IMR-90 (cell line): ENCODE measurements at regions not wholly inside any gene's neighbourhood (a gene's known extent, or its start where the extent isn't known, plus 50 kb on each side); places are given as distances from the start of the nearest gene placed in this dataset.

Experiments used
- ATAC-seq: fragments of 200-7000 bp; cut with Tn5 transposase; 2 replicates; pipeline ENCODE4 v1.9.1; 2020; ENCODE audit warnings: low read depth, mild to moderate bottlenecking, moderate library complexity
- BruUV-seq: library from RNA; stranded (reverse); fragments of 400-500 nt; replicated peaks from 2 replicates; lab custom pipeline; 2021; lab: Mats Ljungman, UMichigan
- CTCF ChIA-PET: fragments of 300-600 bp; formaldehyde crosslinking; extraction: SDS; loops from one replicate; lab custom pipeline; 2021; ENCODE audit warnings: antibody characterized with exemption; lab: Yijun Ruan, JAX
- POLR2A ChIA-PET: fragments of 300-600 bp; sonication (Branson Sonifier 250); formaldehyde crosslinking; loops from one replicate; lab custom pipeline; 2022; ENCODE audit warnings: antibody characterized with exemption; ENCODE audit not compliant: unreplicated experiment; lab: Charles Lee
- DNase-seq: peaks from one replicate; pipeline ENCODE4 v3.0.0; 2013
- H2AFZ ChIP-seq: replicated peaks from 2 replicates; pipeline ENCODE3; 2013; ENCODE audit warnings: low read length, mild to moderate bottlenecking; ENCODE audit not compliant: poor library complexity
- H2AK5ac ChIP-seq: 2 replicates; pipeline ENCODE4 v1.6.1; 2013; ENCODE audit warnings: low read depth, low read length, inconsistent platforms
- H2AK9ac ChIP-seq: replicated peaks from 2 replicates; pipeline ENCODE3; 2013; ENCODE audit warnings: mild to moderate bottlenecking, low read depth, low read length, moderate library complexity; ENCODE audit not compliant: poor library complexity
- H2BK120ac ChIP-seq: 2 replicates; pipeline ENCODE4 v1.6.1; 2013; ENCODE audit warnings: low read depth, low read length, inconsistent platforms
- H2BK15ac ChIP-seq: 3 replicates; pipeline ENCODE4 v1.6.1; 2013; ENCODE audit warnings: low read depth, low read length, inconsistent platforms
- H2BK20ac ChIP-seq: 2 replicates; pipeline ENCODE4 v1.6.1; 2013; ENCODE audit warnings: low read depth, mild to moderate bottlenecking, inconsistent platforms, low read length, moderate library complexity
- H2BK5ac ChIP-seq: 2 replicates; pipeline ENCODE4 v1.6.1; 2013; ENCODE audit warnings: mild to moderate bottlenecking, low read depth, low read length, inconsistent platforms; ENCODE audit not compliant: poor library complexity, severe bottlenecking
- H3K14ac ChIP-seq: replicated peaks from 2 replicates; pipeline ENCODE4 v1.6.1; 2013; ENCODE audit warnings: low read depth, low read length, inconsistent platforms
- H3K18ac ChIP-seq: 2 replicates; pipeline ENCODE4 v1.6.1; 2013; ENCODE audit warnings: low read depth, low read length, control low read depth
- H3K23ac ChIP-seq: 2 replicates; pipeline ENCODE4 v1.6.1; 2013; ENCODE audit warnings: low read depth, low read length, inconsistent platforms
- H3K27ac ChIP-seq: 2 replicates; pipeline ENCODE4 v1.5.1; 2013; ENCODE audit warnings: mild to moderate bottlenecking, control low read depth, low read length; ENCODE audit not compliant: insufficient read depth
- H3K27me3 ChIP-seq: 2 replicates; pipeline ENCODE4 v1.6.1; 2013; ENCODE audit warnings: low read length; ENCODE audit not compliant: control insufficient read depth, insufficient read depth
- H3K36me3 ChIP-seq: 2 replicates; pipeline ENCODE4 v1.6.1; 2013; ENCODE audit warnings: low read length, mixed read lengths; ENCODE audit not compliant: control insufficient read depth, insufficient read depth
- H3K4ac ChIP-seq: 2 replicates; pipeline ENCODE4 v1.6.1; 2013; ENCODE audit warnings: low read depth, low read length, inconsistent platforms
- H3K4me1 ChIP-seq: 2 replicates; pipeline ENCODE4 v1.6.1; 2013; ENCODE audit warnings: low read length, mixed read lengths; ENCODE audit not compliant: control insufficient read depth, insufficient read depth
- H3K4me2 ChIP-seq: 2 replicates; pipeline ENCODE4 v1.6.1; 2013; ENCODE audit warnings: low read depth, mild to moderate bottlenecking, control low read depth, low read length, moderate library complexity
- H3K4me3 ChIP-seq: 2 replicates; pipeline ENCODE4 v1.5.1; 2013; ENCODE audit warnings: low read depth, mild to moderate bottlenecking, control low read depth, low read length, moderate library complexity; ENCODE audit not compliant: insufficient read depth
- H3K56ac ChIP-seq: 2 replicates; pipeline ENCODE4 v1.6.1; 2013; ENCODE audit warnings: low read length, inconsistent platforms; ENCODE audit not compliant: insufficient read depth; ENCODE audit errors: extremely low read depth
- H3K79me1 ChIP-seq, 2 experiments: 2 replicates each; pipeline ENCODE4 v1.6.1; 2013; ENCODE audit warnings: low read length in 2 of 2, inconsistent platforms in 1 of 2, low read depth in 1 of 2
- H3K9ac ChIP-seq: 2 replicates; pipeline ENCODE4 v1.6.1; 2013; ENCODE audit warnings: low read depth, low read length, control low read depth
- H3K9me1 ChIP-seq: 2 replicates; pipeline ENCODE4 v1.6.1; 2013; ENCODE audit warnings: low read length, inconsistent platforms; ENCODE audit not compliant: insufficient read depth
- H3K9me3 ChIP-seq: 2 replicates; pipeline ENCODE4 v1.6.1; 2013; ENCODE audit warnings: low read length; ENCODE audit not compliant: control insufficient read depth, insufficient read depth
- H4K20me1 ChIP-seq: 2 replicates; pipeline ENCODE4 v1.6.1; 2013; ENCODE audit warnings: low read length, inconsistent platforms; ENCODE audit not compliant: insufficient read depth
- H4K5ac ChIP-seq: 2 replicates; pipeline ENCODE4 v1.6.1; 2013; ENCODE audit warnings: mild to moderate bottlenecking, low read depth, low read length, control low read depth
- H4K8ac ChIP-seq, 2 experiments: 2 replicates each; pipeline ENCODE4 v1.6.1; 2013; ENCODE audit warnings: low read depth in 2 of 2, low read length in 2 of 2, control low read depth in 1 of 2, inconsistent platforms in 1 of 2
- H4K91ac ChIP-seq: 2 replicates; pipeline ENCODE4 v1.6.1; 2013; ENCODE audit warnings: low read depth, low read length, inconsistent platforms; ENCODE audit not compliant: insufficient read depth
- BHLHE40 ChIP-seq: fragments of 150-350 bp; IDR thresholded peaks from 2 replicates; pipeline ENCODE4 v1.6.1; 2016; ENCODE audit warnings: mild to moderate bottlenecking, low read depth, low read length
- CEBPB ChIP-seq: IDR thresholded peaks from 2 replicates; pipeline ENCODE4 v1.6.1; 2012; ENCODE audit warnings: low read depth, low read length, improper control_type of control experiment
- CHD1 ChIP-seq: IDR thresholded peaks from 2 replicates; pipeline ENCODE4 v1.6.1; 2012; ENCODE audit warnings: low read depth, low read length, improper control_type of control experiment
- CTCF ChIP-seq: conservative IDR thresholded peaks from 2 replicates; pipeline ENCODE4 v1.5.1; 2012; ENCODE audit warnings: mild to moderate bottlenecking, low read depth, low read length, improper control_type of control experiment
- ELK1 ChIP-seq: fragments of 150-350 bp; IDR thresholded peaks from 2 replicates; pipeline ENCODE4 v1.6.1; 2016; ENCODE audit warnings: low read depth, mild to moderate bottlenecking, low read length, moderate library complexity, borderline replicate concordance
- FOS ChIP-seq: fragments of 150-350 bp; IDR thresholded peaks from 2 replicates; pipeline ENCODE4 v1.6.1; 2016; ENCODE audit warnings: low read depth, low read length
- MAFK ChIP-seq: IDR thresholded peaks from 2 replicates; pipeline ENCODE4 v1.6.1; 2012; ENCODE audit warnings: low read depth, low read length, improper control_type of control experiment
- MAZ ChIP-seq: IDR thresholded peaks from 2 replicates; pipeline ENCODE4 v1.6.1; 2012; ENCODE audit warnings: low read depth, mild to moderate bottlenecking, low read length, improper control_type of control experiment, moderate library complexity, borderline replicate concordance
- MXI1 ChIP-seq: IDR thresholded peaks from 2 replicates; pipeline ENCODE4 v1.6.1; 2012; ENCODE audit warnings: low read depth, mild to moderate bottlenecking, low read length, moderate library complexity, borderline replicate concordance
- NFE2L2 ChIP-seq: fragments of 150-350 bp; IDR thresholded peaks from 2 replicates; pipeline ENCODE4 v1.6.1; 2016; ENCODE audit warnings: low read depth, mild to moderate bottlenecking, low read length
- POLR2A ChIP-seq: IDR thresholded peaks from 2 replicates; pipeline ENCODE4 v1.6.1; 2012; ENCODE audit warnings: mild to moderate bottlenecking, low read depth, low read length
- RAD21 ChIP-seq: IDR thresholded peaks from 2 replicates; pipeline ENCODE4 v1.6.1; 2012; ENCODE audit warnings: low read length, improper control_type of control experiment
- RCOR1 ChIP-seq: IDR thresholded peaks from 2 replicates; pipeline ENCODE4 v1.6.1; 2012; ENCODE audit warnings: mild to moderate bottlenecking, low read length, improper control_type of control experiment; ENCODE audit not compliant: insufficient replicate concordance
- RFX5 ChIP-seq: IDR thresholded peaks from 2 replicates; pipeline ENCODE4 v1.8.0; 2012; ENCODE audit warnings: low read depth, mild to moderate bottlenecking, low read length, moderate library complexity
- SMC3 ChIP-seq: fragments of 150-350 bp; IDR thresholded peaks from 2 replicates; pipeline ENCODE4 v1.6.1; 2016; ENCODE audit warnings: low read depth, mild to moderate bottlenecking, antibody characterized with exemption, low read length, moderate library complexity
- USF2 ChIP-seq: fragments of 150-350 bp; IDR thresholded peaks from 2 replicates; pipeline ENCODE4 v1.6.1; 2017; ENCODE audit warnings: mild to moderate bottlenecking, antibody characterized with exemption, low read length, low read depth
- WGBS, 2 experiments: methylation state at CpG; one replicate each; pipeline versions ENCODE4 v1.1.5 to v1.1.7; 2013; ENCODE audit warnings: missing lambda C conversion rate in 2 of 2; ENCODE audit not compliant: insufficient read length in 1 of 2; ENCODE audit errors: extremely low coverage in 2 of 2; 5-methylcytosine and 5-hydroxymethylcytosine counted together
- dilution Hi-C: fragments of 300-500 bp; cut with HindIII; formaldehyde crosslinking; loops from one replicate; pipeline ENCODE4 v1.14.3; 2018; ENCODE audit warnings: low sequenced_read_pairs; ENCODE audit not compliant: unreplicated experiment
- in situ Hi-C: fragments of 300-500 bp; cut with MboI; formaldehyde crosslinking; loops from 3 replicates; pipeline ENCODE4 v1.14.3; 2019; ENCODE audit warnings: low sequenced_read_pairs, inconsistent platforms, mixed read lengths
- intact Hi-C: fragments of 100-400 bp; cut with micrococcal nuclease; formaldehyde crosslinking; loops from 2 replicates; pipeline ENCODE4 v1.10.0; 2022

GRCh38 chr5:3875144-3875543, 279.5 kb downstream of the IRX1 start:
- Histone ChIP-seq H3K27me3 (no peaks in the 10 kb centered on the region), H3K79me1 (no peaks in the 10 kb centered on the region), H2BK5ac (no peak overlapping the region), H3K4ac (no peak overlapping the region), H4K8ac (no peak overlapping the region), H3K9me3 (peaks cover 13% of the 10 kb centered on the region), H3K56ac (no peak overlapping the region), H3K4me1 (no peaks in the 10 kb centered on the region), H2AK5ac (no peak overlapping the region), H4K91ac (no peak overlapping the region), H2AK9ac (no peak overlapping the region), H3K9me1 (no peaks in the 10 kb centered on the region), H3K4me2 (no peak overlapping the region), H3K18ac (no peak overlapping the region), H2AFZ (no peak overlapping the region), H3K4me3 (no peak overlapping the region), H3K36me3 (no peaks in the 10 kb centered on the region), H3K14ac (no peak overlapping the region), H2BK15ac (no peak overlapping the region), H3K23ac (no peak overlapping the region), H2BK120ac (no peak overlapping the region), H4K5ac (no peak overlapping the region), H3K9ac (no peak overlapping the region), H4K20me1 (no peaks in the 10 kb centered on the region), H2BK20ac (no peak overlapping the region), H3K27ac (no peak overlapping the region)
- in situ Hi-C loops, result no loop called here
- BruUV-seq, result no TSS peak
- dilution Hi-C loops, result no loop called here
- ChIA-PET CTCF (no interaction called here), POLR2A (no interaction called here)
- intact Hi-C loops, result no loop called here
- WGBS, 2 experiments, result 80% methylated on average over 1 of the region's 10 CpGs; no CpG with 5 or more reads in 1 of the 2 experiments
- ATAC-seq (no peak), DNase-seq (no peak)
- TF ChIP-seq POLR2A (no peak), CTCF (no peak), MAFK (no peak), ELK1 (no peak), NFE2L2 (no peak), CHD1 (no peak), MXI1 (no peak), RCOR1 (no peak), MAZ (no peak), CEBPB (no peak), RAD21 (no peak), BHLHE40 (no peak), RFX5 (no peak), USF2 (no peak), SMC3 (no peak), FOS (no peak)
